Jurkat, Clone E6-1 (cell line): ENCODE measurements at regions not wholly inside any gene's neighbourhood (a gene's known extent, or its start where the extent isn't known, plus 50 kb on each side); places are given as distances from the start of the nearest gene placed in this dataset.
A peak's percentile ranks its signal among the peaks of the same experiment; 100 is the strongest.

ENCODE experiments used
- DNase-seq: peaks from one replicate; pipeline ENCODE4 v3.0.0-alpha.2; 2011; ENCODE audit warnings: low read depth, low spot score
- H3K4me3 ChIP-seq: 2 replicates; pipeline ENCODE4 v1.5.1; 2011; ENCODE audit warnings: mild to moderate bottlenecking, low read length, control low read depth, moderate library complexity

GRCh38 chr15:94600505-94600904 is 369.1 kb downstream of the MCTP2 start:
- no peak overlapping the region for H3K4me3 ChIP-seq
- no peak for DNase-seq

GRCh38 chr15:94602754-94603470 is 371.6 kb downstream of the MCTP2 start:
- no peak overlapping the region for H3K4me3 ChIP-seq
- no peak for DNase-seq

GRCh38 chr15:94606286-94606685 is 374.9 kb downstream of the MCTP2 start:
- no peak for DNase-seq
- no peak overlapping the region for H3K4me3 ChIP-seq

GRCh38 chr15:94607176-94607654 is 375.9 kb downstream of the MCTP2 start:
- peak; percentile 60 for DNase-seq
- no peak overlapping the region for H3K4me3 ChIP-seq

- no peak for DNase-seq
- H3K4me3 ChIP-seq = no peak overlapping the region
Measured at GRCh38 chr15:94610069-94610468, 378.7 kb downstream of the MCTP2 start.

GRCh38 chr15:94610485-94610884 is 379.1 kb downstream of the MCTP2 start:
- no peak overlapping the region for H3K4me3 ChIP-seq
- DNase-seq = no peak

GRCh38 chr15:94611656-94612055 is 380.3 kb downstream of the MCTP2 start:
- DNase-seq = no peak
- no peak overlapping the region for H3K4me3 ChIP-seq

- DNase-seq = no peak
- H3K4me3 ChIP-seq = no peak overlapping the region
Measured at GRCh38 chr15:94615688-94616087, 384.3 kb downstream of the MCTP2 start.

- no peak for DNase-seq
- H3K4me3 ChIP-seq = no peak overlapping the region
Measured at GRCh38 chr15:94620632-94621031, 389.3 kb downstream of the MCTP2 start.

- no peak for DNase-seq
- no peak overlapping the region for H3K4me3 ChIP-seq
Measured at GRCh38 chr15:94621736-94622135, 390.4 kb downstream of the MCTP2 start.

- H3K4me3 ChIP-seq = no peak overlapping the region
- DNase-seq = no peak
Measured at GRCh38 chr15:94626949-94627348, 395.6 kb downstream of the MCTP2 start.

- no peak overlapping the region for H3K4me3 ChIP-seq
Measured at GRCh38 chr15:94631608-94632007, 400.2 kb downstream of the MCTP2 start.

GRCh38 chr15:94638183-94638582 is 406.8 kb downstream of the MCTP2 start:
- DNase-seq = no peak
- H3K4me3 ChIP-seq = no peak overlapping the region

More at GRCh38 chr15:94631608-94632007, 400.2 kb downstream of the MCTP2 start:
- no peak for DNase-seq

GRCh38 chr15:94639701-94640100 is 408.3 kb downstream of the MCTP2 start:
- no peak overlapping the region for H3K4me3 ChIP-seq
- DNase-seq = no peak

- DNase-seq = no peak
- no peak overlapping the region for H3K4me3 ChIP-seq
Measured at GRCh38 chr15:94644433-94644832, 413.1 kb downstream of the MCTP2 start.

GRCh38 chr15:94653071-94653470 is 421.7 kb downstream of the MCTP2 start:
- no peak for DNase-seq
- no peak overlapping the region for H3K4me3 ChIP-seq

GRCh38 chr15:94655249-94655880 is 424.0 kb downstream of the MCTP2 start:
- DNase-seq = no peak

GRCh38 chr15:94665676-94666441 is 434.5 kb downstream of the MCTP2 start:
- no peak for DNase-seq
- no peak overlapping the region for H3K4me3 ChIP-seq

More at GRCh38 chr15:94655249-94655880, 424.0 kb downstream of the MCTP2 start:
- no peak overlapping the region for H3K4me3 ChIP-seq

- H3K4me3 ChIP-seq = no peak overlapping the region
- DNase-seq = no peak
Measured at GRCh38 chr15:94666553-94666952, 435.2 kb downstream of the MCTP2 start.

GRCh38 chr15:94667109-94667508 is 435.7 kb downstream of the MCTP2 start:
- DNase-seq = no peak
- H3K4me3 ChIP-seq = no peak overlapping the region
